OCI-LY7 (cell line): ENCODE measurements at regions not wholly inside any gene's neighbourhood (a gene's known extent, or its start where the extent isn't known, plus 50 kb on each side); places are given as distances from the start of the nearest gene placed in this dataset.

Experiments
- BruUV-seq: library from RNA; stranded (reverse); fragments of 400-500 nt; replicated peaks from 2 replicates; lab custom pipeline; 2021; lab: Mats Ljungman, UMichigan
- CTCF ChIA-PET: fragments of 300-600 bp; sonication (Branson Sonifier 250); formaldehyde crosslinking; loops from one replicate; lab custom pipeline; 2022; ENCODE audit warnings: antibody characterized with exemption; ENCODE audit not compliant: unreplicated experiment; lab: Charles Lee
- POLR2A ChIA-PET: fragments of 300-600 bp; sonication (Branson Sonifier 250); formaldehyde crosslinking; loops from one replicate; lab custom pipeline; 2022; ENCODE audit warnings: antibody characterized with exemption; lab: Charles Lee
- DNase-seq: peaks from one replicate; pipeline ENCODE4 v3.0.0-alpha.2; 2015; ENCODE audit warnings: low spot score
- H2AFZ ChIP-seq: fragments of 200-600 bp; sonication (generic), shearing (Covaris generic); 2 replicates; pipeline ENCODE4 v1.6.1; 2014; ENCODE audit warnings: mild to moderate bottlenecking, antibody characterized with exemption, low read length, moderate library complexity
- H3K27ac ChIP-seq: fragments of 200-600 bp; sonication (generic); 2 replicates; pipeline ENCODE4 v1.5.1; 2014; ENCODE audit warnings: mixed run types, low read depth, mild to moderate bottlenecking, moderate library complexity, low read length, inconsistent platforms; ENCODE audit not compliant: poor library complexity, severe bottlenecking
- H3K36me3 ChIP-seq: fragments of 200-600 bp; sonication (generic); 2 replicates; pipeline ENCODE4 v1.6.1; 2014; ENCODE audit warnings: mild to moderate bottlenecking, antibody characterized with exemption, low read length, moderate library complexity, mixed read lengths; ENCODE audit not compliant: insufficient read depth
- H3K4me1 ChIP-seq: fragments of 200-600 bp; sonication (generic); 2 replicates; pipeline ENCODE4 v1.5.1; 2014; ENCODE audit warnings: mild to moderate bottlenecking, low read length; ENCODE audit not compliant: insufficient read depth, poor library complexity, severe bottlenecking
- H3K4me2 ChIP-seq: fragments of 200-600 bp; sonication (generic); 2 replicates; pipeline ENCODE4 v1.6.1; 2014; ENCODE audit warnings: mild to moderate bottlenecking, low read length
- H3K4me3 ChIP-seq: fragments of 200-600 bp; sonication (generic); 2 replicates; pipeline ENCODE4 v1.5.1; 2014; ENCODE audit warnings: mild to moderate bottlenecking, low read depth, low read length; ENCODE audit not compliant: poor library complexity, severe bottlenecking
- H3K79me2 ChIP-seq: fragments of 200-600 bp; sonication (generic); 2 replicates; pipeline ENCODE4 v1.6.1; 2016; ENCODE audit warnings: low read depth, mild to moderate bottlenecking, low read length, moderate library complexity, mixed read lengths; ENCODE audit not compliant: insufficient read depth
- H3K9me2 ChIP-seq: fragments of 200-600 bp; sonication (generic); 2 replicates; pipeline ENCODE4 v1.6.1; 2016; ENCODE audit warnings: mild to moderate bottlenecking, low read length, mixed read lengths; ENCODE audit not compliant: insufficient read depth
- H3K9me3 ChIP-seq: fragments of 200-600 bp; sonication (generic); 2 replicates; pipeline ENCODE4 v1.6.1; 2014; ENCODE audit warnings: mild to moderate bottlenecking, mixed run types, low read length, mixed read lengths
- H4K20me1 ChIP-seq: fragments of 200-600 bp; sonication (generic); 2 replicates; pipeline ENCODE4 v1.6.1; 2014; ENCODE audit warnings: mild to moderate bottlenecking, antibody characterized with exemption, low read length, moderate library complexity, mixed read lengths; ENCODE audit not compliant: insufficient read depth
- EZH2phosphoT487 ChIP-seq: fragments of 200-600 bp; sonication (generic); IDR thresholded peaks from 2 replicates; pipeline ENCODE4 v1.6.1; 2018; ENCODE audit warnings: low read depth, borderline replicate concordance, mild to moderate bottlenecking, mixed run types, antibody characterized with exemption, low read length, moderate library complexity, mixed read lengths
- intact Hi-C: fragments of 100-400 bp; cut with micrococcal nuclease; formaldehyde crosslinking; loops from one replicate; pipeline ENCODE4 v1.10.0; 2022; ENCODE audit not compliant: unreplicated experiment
- TF ChIP-seq, protein P1 (sequence below): fragments of 200-600 bp; sonication (generic); conservative IDR thresholded peaks from 2 replicates; pipeline ENCODE4 v1.5.1; 2014; ENCODE audit warnings: mild to moderate bottlenecking, antibody characterized with exemption, low read length, moderate library complexity, mixed read lengths

DNA sequence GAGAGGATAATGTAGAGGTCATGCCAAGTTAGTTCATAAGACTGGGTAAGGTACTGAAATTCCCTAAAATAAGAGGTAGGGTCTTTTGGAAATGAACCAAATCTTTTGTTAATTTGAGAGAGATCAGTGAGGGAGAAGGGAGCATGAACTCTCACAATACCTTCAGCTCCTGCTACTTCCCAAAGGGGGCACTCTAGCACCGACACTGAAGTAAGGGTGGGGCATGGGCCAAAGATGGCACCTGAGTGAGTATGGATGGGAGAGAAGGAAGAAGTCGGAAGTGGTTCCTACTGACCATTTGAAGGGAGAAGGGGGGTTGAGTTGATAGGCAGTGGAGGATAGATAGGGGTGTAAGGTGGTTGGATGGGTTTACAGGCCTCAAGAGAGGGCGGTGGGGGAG lies 86.6 kb downstream of the ZNF737 start:
- no peaks in the 10 kb centered on the region for H3K4me1 ChIP-seq
- TF ChIP-seq, protein P1, sequence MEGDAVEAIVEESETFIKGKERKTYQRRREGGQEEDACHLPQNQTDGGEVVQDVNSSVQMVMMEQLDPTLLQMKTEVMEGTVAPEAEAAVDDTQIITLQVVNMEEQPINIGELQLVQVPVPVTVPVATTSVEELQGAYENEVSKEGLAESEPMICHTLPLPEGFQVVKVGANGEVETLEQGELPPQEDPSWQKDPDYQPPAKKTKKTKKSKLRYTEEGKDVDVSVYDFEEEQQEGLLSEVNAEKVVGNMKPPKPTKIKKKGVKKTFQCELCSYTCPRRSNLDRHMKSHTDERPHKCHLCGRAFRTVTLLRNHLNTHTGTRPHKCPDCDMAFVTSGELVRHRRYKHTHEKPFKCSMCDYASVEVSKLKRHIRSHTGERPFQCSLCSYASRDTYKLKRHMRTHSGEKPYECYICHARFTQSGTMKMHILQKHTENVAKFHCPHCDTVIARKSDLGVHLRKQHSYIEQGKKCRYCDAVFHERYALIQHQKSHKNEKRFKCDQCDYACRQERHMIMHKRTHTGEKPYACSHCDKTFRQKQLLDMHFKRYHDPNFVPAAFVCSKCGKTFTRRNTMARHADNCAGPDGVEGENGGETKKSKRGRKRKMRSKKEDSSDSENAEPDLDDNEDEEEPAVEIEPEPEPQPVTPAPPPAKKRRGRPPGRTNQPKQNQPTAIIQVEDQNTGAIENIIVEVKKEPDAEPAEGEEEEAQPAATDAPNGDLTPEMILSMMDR, result no peak
- TF ChIP-seq EZH2phosphoT487, result no peak
- no peak overlapping the region for H3K4me3 ChIP-seq
- H3K36me3 ChIP-seq, result no peaks in the 10 kb centered on the region
- H3K9me2 ChIP-seq, result no peaks in the 10 kb centered on the region
- no peak overlapping the region for H3K4me2 ChIP-seq
- no peak for DNase-seq
- POLR2A ChIA-PET, result no interaction called here
- no TSS peak for BruUV-seq
- no peaks in the 10 kb centered on the region for H4K20me1 ChIP-seq
- H3K79me2 ChIP-seq, result no peaks in the 10 kb centered on the region
- CTCF ChIA-PET, result no interaction called here
- H3K27ac ChIP-seq, result no peak overlapping the region
- H2AFZ ChIP-seq, result no peak overlapping the region
- H3K9me3 ChIP-seq, result no peaks in the 10 kb centered on the region
- intact Hi-C loops, result no loop called here

DNA sequence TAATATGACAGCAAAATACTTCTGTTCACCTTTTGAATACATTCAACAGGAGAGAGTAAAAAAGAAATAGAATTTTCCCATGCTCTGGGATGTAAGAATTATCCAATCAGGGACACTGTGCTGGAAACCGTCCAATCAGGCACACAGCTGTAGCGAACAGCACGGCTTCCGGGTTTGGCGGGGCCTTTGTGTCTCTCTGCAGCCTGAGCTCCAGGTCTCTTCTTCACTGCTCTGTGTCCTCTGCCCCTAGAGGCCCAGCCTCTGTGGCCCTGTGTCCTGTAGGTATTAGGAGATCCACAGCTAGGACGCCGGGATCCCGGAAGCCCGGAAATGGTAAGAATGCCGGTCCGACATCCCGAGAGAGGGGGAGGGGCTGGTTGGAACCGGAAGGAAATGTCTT lies 92.7 kb downstream of the ZNF737 start:
- no peaks in the 10 kb centered on the region for H3K9me2 ChIP-seq
- H3K27ac ChIP-seq, result no peak overlapping the region
- H4K20me1 ChIP-seq, result no peaks in the 10 kb centered on the region
- H3K9me3 ChIP-seq, result no peaks in the 10 kb centered on the region
- no peak overlapping the region for H3K4me2 ChIP-seq
- no peaks in the 10 kb centered on the region for H3K36me3 ChIP-seq
- intact Hi-C loops, result no loop called here
- BruUV-seq, result no TSS peak
- no peaks in the 10 kb centered on the region for H3K4me1 ChIP-seq
- no peak overlapping the region for H3K4me3 ChIP-seq
- ChIA-PET POLR2A (no interaction called here), CTCF (no interaction called here)
- DNase-seq, result no peak
- TF ChIP-seq EZH2phosphoT487, result no peak
- TF ChIP-seq, protein P1, result no peak
- H2AFZ ChIP-seq, result no peak overlapping the region
- no peaks in the 10 kb centered on the region for H3K79me2 ChIP-seq

DNA sequence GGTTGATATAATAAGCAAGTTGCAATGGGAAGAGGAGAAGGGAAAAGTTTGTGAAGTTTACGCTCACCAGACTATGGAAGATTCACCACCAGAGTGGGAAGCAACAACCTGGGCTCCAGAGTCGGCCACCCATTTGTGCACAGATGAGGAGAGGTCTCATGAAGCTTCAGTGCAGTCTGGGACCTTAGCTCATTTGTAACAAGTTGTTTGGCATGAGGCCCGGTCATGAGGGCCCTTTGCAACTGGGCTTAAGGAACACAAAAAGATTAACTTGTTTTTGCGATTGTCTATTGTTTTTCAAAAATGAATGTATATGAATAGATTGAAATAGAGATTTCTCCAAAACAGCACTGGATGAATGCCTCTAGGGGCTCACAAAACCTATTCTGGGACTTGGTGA lies 94.2 kb downstream of the ZNF737 start:
- Histone ChIP-seq H3K9me3 (no peaks in the 10 kb centered on the region), H3K27ac (no peak overlapping the region), H3K4me3 (no peak overlapping the region), H3K4me2 (no peak overlapping the region), H4K20me1 (no peaks in the 10 kb centered on the region), H3K79me2 (no peaks in the 10 kb centered on the region), H3K9me2 (no peaks in the 10 kb centered on the region), H2AFZ (no peak overlapping the region), H3K4me1 (no peaks in the 10 kb centered on the region), H3K36me3 (no peaks in the 10 kb centered on the region)
- ChIA-PET CTCF (no interaction called here), POLR2A (no interaction called here)
- intact Hi-C loops, result no loop called here
- TF ChIP-seq, protein P1, result no peak
- no peak for TF ChIP-seq EZH2phosphoT487
- no peak for DNase-seq
- no TSS peak for BruUV-seq
